ENCODE measurements at regions not wholly inside any gene's neighbourhood (a gene's known extent, or its start where the extent isn't known, plus 50 kb on each side); places are given as distances from the start of the nearest gene placed in this dataset.

DNA sequence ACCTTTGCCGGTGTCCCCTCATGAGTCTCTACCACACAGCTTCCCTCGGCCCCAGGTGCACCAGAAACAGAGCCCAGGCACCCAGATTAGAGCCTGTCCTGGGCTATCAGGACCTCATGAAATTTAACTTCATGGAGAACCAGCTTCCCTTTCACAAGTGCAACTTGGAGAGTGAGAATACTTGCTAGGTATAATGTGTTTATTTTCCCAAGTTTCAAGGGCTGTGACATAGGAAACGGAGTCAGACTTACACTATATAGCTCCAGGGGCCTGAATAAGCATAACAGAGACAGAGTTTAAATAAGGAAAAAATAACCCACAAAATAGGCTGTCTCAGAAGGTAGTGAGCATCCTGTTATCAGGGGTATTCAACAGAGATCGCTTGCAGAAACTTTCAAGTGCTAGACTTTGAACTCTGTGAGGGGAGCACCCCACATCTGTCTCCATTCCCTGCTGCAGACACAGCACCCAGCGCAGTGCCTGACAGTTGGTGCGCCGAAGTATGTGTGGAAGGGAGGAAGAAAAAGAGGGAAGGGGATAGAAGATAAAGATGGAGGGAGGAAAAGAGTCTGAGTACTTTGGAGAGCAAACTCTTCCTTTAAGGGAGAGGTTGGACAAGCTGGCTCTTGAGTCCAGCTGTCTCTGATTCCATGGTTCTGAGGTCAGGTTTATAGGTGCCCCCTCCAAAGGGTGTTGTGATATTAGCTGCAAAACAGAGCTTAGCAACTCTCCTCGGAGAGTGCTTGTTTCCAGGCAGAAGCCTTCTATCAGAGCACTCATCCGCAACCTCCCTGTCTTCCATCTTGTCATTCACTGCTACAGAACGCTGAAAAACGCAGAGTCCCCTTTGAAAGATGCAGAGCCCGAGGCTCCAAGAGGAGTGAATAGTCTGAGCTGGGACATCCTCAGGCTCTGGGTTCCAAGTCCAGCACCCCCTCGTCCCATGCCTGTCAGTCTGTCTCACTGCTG is 84.8 kb downstream of the CPN2 start:
- DNase-seq, result no peak

DNA sequence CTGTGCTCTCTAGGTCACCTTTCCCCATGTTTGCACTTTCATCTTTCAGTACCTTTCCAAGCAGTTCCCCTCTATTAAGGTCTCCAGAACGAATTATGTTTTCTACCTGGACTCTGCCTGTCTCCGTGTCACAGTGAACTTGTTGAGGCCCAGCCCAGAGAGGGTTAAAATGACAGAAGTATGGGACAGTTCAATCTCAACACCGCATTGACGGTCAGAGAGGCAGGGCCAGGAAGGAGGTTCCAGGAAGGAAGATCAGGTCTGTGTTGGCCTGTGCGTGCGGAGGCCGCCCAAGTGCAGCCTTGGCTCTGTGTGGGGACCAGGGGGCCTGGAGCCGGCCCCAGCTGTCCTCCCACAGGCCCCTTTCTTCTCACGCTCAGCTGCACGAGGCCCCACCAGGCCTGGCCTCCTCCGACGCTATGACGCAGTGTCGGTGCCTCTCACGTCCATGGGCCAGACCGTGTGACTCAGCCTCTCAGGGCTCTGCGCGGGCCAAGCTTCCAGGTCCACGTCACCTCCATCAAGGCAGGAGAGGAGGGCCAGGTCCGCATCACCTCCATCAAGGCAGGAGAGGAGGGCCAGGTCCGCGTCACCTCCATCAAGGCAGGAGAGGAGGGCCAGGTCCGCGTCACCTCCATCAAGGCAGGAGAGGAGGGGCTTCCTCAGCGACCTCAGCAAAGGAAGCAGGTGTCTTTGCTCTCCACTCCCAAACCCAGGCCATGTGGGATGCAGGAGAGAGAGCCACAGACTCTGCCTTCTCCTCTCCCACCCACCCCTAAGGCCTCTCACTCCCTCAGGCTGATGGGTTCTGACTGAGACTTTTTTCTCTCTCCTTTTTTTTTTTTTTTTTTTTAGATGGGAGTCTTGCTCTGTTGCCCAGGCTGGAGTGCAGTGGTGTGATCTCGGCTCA is 83.1 kb downstream of the CPN2 start:
- DNase-seq, result no peak

DNA sequence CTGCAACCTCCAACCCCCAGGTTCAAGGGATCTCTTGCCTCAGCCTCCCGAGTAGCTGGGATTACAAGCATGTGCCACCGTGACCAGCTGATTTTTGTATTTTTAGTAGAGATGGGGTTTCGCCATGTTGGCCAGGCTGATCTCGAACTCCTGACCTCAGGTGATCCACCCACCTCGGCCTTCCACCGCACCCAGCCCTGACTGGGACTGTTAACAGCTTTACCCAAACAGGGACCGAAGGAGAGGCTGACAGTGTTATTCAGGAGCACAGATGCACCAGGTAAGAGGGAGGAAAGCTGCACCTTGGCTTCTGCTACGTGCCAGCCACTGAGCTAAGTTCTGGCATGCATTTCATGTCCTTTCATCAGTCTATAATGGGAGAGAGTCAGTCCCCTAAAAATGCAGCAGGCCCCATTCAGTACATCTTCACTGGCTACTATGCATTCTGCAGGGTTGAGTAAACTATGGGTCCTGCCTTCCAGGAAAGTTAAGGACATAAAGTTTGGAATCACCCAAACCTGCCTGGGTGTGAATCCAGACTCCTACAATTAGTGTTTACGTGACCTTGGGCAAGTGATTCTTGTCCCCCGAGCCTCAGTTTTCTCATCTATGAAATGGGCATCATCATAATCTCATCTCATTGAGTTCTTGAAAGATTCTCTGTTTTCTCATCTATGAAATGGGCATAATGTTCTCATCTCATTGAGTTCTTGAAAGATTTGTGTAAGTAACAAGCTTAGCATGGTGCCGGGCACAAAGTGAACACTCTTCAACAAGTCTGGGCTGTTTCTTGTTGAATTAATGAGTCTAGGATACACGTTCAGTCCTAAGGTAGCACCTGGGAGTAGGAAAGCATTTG is 82.2 kb downstream of the CPN2 start:
- DNase-seq, result no peak

DNA sequence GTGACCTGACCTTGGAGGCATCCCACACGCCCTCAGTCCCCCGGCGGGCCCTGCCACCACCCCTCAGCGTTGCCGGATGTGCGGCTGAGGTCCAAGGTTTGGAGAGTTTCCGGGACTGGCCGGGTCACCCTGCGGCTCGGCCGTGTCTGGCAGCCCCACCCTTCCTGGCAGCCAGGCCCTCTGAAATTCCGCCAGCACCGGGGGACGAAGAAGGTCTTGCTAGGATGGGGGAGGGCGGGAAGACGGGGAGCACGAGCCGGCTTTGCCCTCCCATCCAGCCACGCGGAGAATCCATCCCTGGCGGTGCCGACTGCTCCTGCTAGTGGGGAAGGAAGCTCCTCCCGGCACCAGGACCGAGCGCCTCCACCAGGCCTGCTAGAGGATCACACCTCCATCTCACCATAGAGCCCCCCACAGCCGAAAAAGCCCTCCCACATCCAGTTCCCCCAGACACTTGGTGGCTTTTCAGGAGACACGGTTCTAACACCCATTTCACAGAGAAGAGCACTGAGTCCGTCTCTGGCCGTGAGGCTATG is 81.5 kb downstream of the CPN2 start:
- DNase-seq, result no peak

DNA sequence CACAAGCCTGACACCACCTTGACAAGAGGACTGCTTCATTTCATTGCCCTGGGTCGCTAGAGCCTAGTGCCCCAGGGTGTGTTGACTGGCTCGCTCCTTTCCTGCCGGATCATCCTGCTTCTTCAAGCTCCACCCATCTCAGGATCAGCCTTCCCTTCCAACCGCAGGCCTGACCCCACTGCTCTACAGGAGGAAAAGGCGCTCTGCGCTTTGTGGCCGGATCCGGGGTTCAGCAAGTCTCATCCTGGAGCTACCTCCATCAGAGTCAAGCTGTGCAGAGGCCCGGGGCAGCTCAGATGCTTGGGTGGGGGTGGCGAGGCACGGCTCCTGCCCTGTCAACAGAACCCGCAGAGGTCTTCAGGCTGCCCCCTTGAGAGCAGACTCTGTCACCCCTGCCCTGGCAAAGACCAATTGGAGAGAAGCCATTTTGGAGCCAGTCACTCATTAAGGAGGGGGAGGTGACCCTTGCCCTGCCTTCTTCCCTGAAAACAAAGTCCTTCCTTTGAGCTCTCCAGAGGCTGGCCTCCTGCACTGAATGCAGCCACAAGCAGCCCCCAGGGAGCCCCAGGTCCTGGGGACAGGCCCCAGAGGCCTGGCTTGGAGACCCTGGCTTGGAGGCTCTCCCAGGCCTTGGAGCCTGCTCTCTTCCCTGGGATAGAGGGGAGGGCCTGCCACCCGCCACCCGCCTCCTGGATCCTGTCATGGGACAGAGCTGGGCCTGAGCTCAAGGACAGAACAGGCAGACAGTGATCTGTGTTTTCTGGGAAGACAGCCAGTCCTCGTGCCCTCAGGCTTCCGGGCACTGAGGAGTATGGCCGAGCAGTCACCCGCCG is 80.3 kb downstream of the CPN2 start:
- DNase-seq, result no peak

DNA sequence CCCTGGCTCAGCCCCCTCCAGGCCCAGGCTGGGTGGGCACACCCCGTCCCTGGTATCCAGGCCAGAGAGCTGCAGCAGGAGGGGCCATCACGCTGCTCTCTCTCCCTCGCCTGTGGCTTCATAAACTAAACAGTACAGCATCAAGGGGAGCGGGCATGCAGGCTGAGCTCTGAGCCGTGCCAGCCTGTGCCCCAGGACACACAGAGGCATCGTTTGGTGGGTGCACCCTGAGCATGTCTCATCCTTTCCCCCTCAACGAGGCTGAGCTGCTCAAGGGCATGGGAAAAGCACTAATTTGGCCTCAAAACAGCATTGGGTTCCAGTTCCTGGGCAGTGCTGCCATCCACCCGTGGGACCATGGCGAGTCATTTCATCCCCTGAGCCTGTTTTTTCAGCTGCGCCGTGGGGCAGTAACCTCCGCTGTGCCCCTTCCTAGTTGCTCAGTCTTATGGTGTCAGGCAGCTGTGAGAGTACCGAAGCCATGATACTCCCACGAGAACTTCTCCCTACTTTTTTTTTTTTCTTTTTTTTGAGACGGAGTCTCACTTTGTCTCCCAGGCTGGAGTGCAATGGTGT is 79.6 kb downstream of the CPN2 start:
- DNase-seq, result no peak

DNA sequence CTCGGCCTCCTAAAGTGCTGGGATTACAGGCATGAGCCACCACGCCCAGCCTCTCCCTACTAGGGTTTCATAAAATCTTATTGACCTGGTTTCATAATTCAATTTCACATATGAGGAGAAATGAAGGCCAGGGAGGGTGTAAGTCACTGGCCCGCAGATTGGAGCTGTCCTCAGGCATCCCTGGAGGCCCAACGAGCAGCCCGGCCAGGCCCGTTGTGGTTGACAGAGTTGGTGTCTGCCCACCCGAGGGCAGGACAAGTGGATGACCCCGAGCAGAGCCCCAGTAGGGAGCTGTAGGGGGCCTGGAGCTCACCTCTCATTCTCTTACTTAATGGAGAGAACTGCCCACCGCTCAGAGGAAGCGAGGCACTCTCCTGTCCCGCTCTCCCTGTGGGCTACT is 78.9 kb downstream of the CPN2 start:
- DNase-seq, result no peak

DNA sequence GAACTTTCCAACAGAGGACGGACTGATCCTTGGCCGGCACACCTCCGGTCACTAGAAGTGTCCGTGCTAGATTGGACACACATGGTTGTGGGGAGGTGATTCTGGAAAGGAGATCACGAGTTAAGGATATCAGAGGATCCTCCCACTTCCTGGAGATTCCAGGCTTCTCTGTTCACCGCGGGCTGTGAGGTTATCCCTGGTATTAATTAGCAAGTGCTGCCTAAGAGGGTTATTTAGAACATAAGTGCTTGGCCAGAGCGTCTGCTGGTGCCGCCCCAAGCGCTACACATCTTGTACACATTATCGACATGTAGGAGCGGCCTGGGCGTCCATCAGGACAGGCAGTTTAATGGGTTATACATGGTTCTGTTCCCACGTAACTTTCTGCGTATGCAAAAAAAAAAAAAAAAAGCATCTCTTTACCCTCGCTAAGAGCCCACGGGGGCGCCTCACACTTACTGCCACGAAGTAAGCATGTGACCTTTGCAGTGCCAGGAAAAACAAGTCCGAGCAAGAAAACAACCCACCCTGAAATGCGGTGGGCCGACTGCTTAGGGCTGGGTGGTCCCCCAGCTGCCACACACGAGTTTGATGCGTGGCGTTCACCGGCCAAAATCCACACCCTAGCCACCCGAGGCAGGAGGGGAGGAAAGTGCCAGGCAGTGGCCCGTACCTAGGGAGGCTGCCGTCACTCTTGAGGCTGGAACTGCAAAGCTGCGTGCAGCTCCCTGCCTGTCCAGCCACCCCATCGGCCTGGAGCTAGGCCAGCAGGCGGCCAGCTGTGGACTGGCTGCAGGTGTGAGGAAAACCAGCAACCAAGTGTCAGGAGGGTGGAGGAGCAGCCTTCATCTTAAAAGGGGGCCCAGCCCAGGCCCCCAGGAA is 78.0 kb downstream of the CPN2 start:
- DNase-seq, result no peak

DNA sequence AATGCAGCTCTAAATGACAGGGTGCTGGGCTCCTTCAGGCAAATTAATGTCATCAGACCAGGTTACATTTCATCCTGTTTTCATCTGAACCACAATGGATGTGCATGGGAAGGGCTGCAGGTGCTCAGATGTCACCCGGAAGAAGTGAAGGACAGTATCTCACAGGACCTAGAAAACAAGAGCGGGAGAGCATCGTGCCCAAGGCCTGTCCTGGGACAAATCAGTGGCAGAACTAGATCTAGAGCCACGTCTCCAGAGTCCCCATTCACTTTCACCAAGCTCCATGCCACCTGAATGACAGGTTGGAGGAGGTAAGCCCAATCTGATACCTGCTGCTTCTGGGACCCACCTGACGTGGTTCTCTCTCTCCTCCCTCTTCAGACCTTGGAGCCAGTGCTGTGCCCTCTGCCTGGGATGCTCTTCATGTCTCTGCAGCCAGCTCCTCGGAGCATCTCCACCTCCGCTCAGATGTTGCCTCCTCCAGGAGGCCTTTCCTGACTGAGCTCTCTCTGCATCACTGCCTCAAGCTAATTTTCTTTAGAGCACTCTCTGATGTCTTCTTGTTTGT is 77.3 kb downstream of the CPN2 start:
- DNase-seq, result no peak

DNA sequence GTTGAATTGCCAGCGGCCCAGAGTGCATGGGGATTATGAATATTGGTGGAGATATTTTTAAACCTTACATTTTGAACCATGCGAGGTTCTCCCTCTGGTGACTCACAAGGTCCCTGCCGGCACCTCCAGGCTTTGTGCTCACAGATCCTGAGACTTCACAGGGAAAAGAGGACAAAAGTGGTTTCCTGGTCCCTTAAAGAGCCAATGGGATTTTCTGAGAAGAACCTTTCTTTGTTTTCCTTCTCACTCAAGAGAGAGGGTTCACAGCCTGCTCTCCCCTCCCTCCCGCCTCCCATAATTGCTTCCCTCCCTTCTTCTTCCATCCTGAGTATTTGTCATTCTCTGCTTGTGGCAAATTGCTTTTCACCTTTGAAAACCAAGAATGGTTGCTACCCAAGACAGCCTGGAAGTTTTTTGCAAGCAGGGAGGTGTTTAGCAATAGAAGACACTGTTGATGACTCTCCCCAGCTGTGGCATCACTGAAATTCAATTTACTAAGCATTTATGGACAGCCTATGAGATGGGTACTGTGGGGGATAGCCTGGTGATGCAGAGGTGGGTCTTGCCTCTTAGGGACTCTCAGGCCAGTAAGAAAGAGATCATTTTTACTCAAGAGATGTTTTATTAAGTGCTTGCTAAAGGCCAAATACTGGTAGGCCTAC is 76.6 kb downstream of the CPN2 start:
- no peak for DNase-seq

DNA sequence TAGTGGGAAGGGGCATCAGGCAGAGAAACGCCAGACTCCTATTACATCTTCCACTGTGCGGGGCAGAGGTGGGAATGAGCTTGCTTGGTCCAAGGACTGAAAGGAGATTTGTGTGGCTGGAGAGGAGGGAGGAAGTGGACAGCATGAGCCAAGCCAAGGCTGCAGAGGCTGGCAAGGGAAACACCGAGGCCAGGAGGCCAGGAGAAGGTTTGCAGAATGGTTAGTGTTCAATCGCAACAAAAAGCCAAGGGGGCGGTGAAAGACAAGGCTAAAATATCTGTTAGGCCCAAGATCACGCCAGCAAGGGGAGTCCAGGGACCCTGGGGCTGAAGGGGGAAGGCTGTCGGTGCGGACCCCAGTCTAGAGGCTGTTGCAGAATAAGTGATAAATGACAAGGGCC is 75.8 kb downstream of the CPN2 start:
- DNase-seq, result no peak

DNA sequence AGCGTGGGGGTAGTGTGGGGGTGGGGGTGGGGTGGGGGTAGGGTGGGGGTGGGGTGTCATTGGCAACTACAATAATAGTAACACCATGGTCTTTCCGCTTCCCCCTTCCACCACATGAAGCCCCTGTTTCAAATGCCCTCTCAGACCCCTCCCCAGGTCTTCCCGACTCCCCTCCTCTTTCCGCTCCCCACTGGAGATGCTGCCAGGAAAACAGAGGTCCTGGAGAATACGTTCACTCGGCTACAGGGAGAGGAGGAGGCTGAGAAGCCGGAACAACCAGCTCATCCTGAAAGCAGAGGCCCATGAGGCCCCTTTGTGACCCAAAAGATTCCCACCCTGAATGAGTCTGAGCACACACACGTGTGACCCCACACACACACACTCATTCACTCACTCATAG is 75.4 kb downstream of the CPN2 start:
- no peak for DNase-seq

DNA sequence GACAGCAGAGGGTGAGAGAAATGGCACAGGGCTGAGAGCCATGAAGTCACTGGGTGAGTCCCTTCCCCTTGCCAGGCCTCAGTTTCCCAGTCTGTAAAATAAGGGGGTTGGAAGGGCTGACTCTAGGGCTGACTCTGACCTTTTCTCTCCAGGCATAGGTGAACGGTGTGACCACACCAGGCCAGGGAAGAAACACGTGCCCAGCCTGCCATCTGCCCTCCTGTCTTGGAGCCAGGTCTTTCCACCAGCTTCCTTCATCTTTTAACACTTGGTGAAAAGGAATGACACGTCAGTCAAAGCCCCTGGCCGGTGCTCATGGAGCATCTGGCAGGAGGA is 74.4 kb downstream of the CPN2 start:
- DNase-seq, result no peak

DNA sequence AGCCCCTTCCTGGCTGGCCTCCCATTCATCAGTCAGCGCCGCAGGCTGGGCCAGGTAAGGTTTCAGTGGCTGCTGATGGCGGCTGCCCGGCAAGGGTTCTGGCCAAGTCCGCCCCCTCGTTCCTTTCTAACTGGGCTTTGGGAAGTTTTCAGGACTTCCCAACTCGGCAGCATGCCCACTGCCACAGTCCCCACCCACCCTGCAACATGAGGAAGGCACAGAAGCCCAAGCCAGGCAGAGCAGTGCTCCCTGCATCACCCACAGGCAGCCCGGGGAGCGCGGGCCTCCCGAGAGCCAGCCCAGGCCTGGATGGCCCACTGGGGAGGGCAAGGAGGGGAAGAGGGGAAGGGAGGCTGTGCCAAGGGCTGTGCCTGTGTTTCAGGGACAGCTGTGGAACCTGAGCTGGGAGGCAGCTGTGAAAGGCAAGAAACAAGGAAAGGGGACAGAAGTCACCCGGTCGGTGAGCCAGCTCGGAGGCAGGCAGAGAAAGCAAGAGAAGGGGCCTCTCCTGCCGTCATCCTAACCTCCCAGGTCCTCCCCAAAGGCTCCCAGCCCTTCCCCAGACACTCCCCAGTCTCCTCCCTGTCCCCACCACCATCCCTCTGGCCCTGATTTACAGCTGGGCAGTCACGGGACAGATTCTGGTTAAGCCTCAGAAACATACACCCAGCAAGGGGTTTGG is 73.9 kb downstream of the CPN2 start:
- DNase-seq, result peak; percentile 69

DNA sequence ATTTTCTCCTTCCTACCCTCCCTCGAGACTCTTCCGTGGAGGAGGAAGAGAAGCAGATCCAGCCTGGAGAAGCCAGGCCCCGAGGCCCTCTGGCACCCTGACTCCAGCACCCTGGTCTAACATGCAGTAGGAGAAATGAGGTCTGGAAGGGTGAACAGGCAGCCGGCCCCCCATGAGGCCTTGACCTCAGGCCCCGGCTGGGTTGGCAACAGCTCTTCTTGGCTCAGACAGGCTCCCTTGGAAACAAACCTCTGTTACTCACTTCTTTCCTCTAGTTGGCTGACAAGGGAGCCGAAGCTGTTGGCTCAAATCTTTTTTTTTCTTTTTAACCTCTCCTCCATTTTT is 73.4 kb downstream of the CPN2 start:
- DNase-seq, result no peak

DNA sequence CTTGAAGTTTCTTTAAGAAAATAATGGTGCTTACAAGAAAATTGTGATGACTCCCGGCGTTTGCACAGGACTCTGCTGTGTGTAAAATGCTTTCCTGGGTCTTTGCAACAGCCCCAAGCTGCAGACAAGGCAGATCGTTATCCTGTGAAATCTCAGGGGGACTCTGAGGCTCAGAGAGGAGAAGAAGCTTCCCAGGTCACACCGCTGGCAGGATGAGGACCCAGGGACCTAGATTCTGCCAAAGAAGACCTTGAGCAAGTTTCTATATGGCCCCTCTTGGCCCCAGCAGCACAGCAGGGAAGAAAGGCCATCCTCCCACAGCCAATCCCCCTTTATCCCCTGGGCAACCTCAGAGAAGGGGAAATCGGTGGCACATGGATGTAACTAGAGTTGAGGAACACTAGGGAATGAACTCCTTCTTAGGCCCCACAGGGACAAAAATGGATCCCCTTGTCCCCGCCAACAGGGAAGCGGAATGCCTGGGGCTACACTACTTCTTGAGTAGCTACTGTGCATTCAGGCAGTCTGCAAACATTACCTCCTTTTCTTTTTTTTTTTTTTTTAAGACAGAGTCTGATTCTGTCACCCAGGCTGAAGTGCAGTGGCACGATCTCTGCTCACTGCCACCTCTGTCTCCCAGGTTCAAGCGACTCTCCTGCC is 72.8 kb downstream of the CPN2 start:
- no peak for DNase-seq

DNA sequence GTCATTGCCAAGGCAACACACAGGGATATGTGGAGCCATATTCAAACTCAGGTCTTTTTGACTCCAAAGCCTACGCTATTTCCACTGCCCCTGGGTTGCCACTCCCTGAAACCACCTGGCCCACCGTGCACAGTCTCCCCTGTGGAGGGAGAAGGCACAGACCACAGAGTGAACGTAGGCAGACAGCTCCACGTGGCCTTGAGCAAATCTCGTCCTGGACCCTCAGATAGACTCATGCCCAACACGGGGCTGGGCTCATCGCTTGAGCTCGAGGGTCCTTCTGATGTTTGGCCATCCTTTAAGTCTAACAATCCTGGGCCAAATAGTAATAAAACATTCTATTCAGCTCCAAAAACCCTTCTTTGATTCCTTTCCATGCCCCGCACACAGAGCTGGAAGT is 72.0 kb downstream of the CPN2 start:
- no peak for DNase-seq

All from renal pelvis (tissue), 1 donor.